G401 (cell line): ENCODE measurements at regions not wholly inside any gene's neighbourhood (a gene's known extent, or its start where the extent isn't known, plus 50 kb on each side); places are given as distances from the start of the nearest gene placed in this dataset.

Experiments
- DNase-seq: peaks from one replicate; pipeline ENCODE4 v3.0.0-alpha.2; 2015; ENCODE audit warnings: low spot score
- in situ Hi-C: cut with HindIII; loops from 2 replicates; pipeline ENCODE4 v1.10.0; 2016; ENCODE audit warnings: low sequenced_read_pairs, mixed read lengths

GRCh38 chr2:129764376-129765325, 214.8 kb upstream of the RAB6C start:
- in situ Hi-C loops = no loop called here
- DNase-seq = no peak

- DNase-seq = no peak
- in situ Hi-C loops = no loop called here
These were observed 214.2 kb upstream of the RAB6C start for GRCh38 chr2:129765326-129765677.

GRCh38 chr2:129765678-129766351, 213.7 kb upstream of the RAB6C start:
- DNase-seq = no peak

GRCh38 chr2:129766374-129766993, 213.0 kb upstream of the RAB6C start:
- in situ Hi-C loops = no loop called here
- DNase-seq = no peak

More at GRCh38 chr2:129765678-129766351, 213.7 kb upstream of the RAB6C start:
- in situ Hi-C loops = no loop called here

GRCh38 chr2:129767346-129768035, 212.0 kb upstream of the RAB6C start:
- DNase-seq = no peak
- in situ Hi-C loops = no loop called here

- DNase-seq = no peak
- in situ Hi-C loops = no loop called here
These were observed 211.5 kb upstream of the RAB6C start for GRCh38 chr2:129768036-129768386.

GRCh38 chr2:129768485-129769184, 210.8 kb upstream of the RAB6C start:
- DNase-seq = no peak
- in situ Hi-C loops = no loop called here

GRCh38 chr2:129769185-129769991, 210.1 kb upstream of the RAB6C start:
- in situ Hi-C loops = no loop called here
- no peak for DNase-seq

- no peak for DNase-seq
- in situ Hi-C loops = no loop called here
These were observed 207.9 kb upstream of the RAB6C start for GRCh38 chr2:129771418-129772189.

GRCh38 chr2:129772190-129772579, 207.3 kb upstream of the RAB6C start:
- in situ Hi-C loops = no loop called here
- no peak for DNase-seq

GRCh38 chr2:129775952-129776653, 203.4 kb upstream of the RAB6C start:
- no peak for DNase-seq
- in situ Hi-C loops = no loop called here

GRCh38 chr2:129777146-129777545, 202.3 kb upstream of the RAB6C start:
- DNase-seq = no peak
- in situ Hi-C loops = no loop called here

GRCh38 chr2:129777762-129778583, 201.5 kb upstream of the RAB6C start:
- no peak for DNase-seq
- in situ Hi-C loops = no loop called here

GRCh38 chr2:129778584-129778877, 200.9 kb upstream of the RAB6C start:
- no peak for DNase-seq
- in situ Hi-C loops = no loop called here

- in situ Hi-C loops = no loop called here
- no peak for DNase-seq
These were observed 199.7 kb upstream of the RAB6C start for GRCh38 chr2:129779783-129780182.
